HS-27A (cell line): ENCODE measurements at regions not wholly inside any gene's neighbourhood (a gene's known extent, or its start where the extent isn't known, plus 50 kb on each side); places are given as distances from the start of the nearest gene placed in this dataset.

ENCODE experiments used
- DNase-seq: peaks from one replicate; pipeline ENCODE4 v3.0.0-alpha.2; 2012; ENCODE audit warnings: low read depth, missing footprints

- no peak for DNase-seq
Observed at GRCh38 chr10:113442336-113442735, 110.5 kb upstream of the HABP2 start.

GRCh38 chr10:113443141-113443925 lies 109.5 kb upstream of the HABP2 start:
- DNase-seq = no peak

GRCh38 chr10:113444766-113445365 lies 108.0 kb upstream of the HABP2 start:
- no peak for DNase-seq

GRCh38 chr10:113445736-113446135 lies 107.1 kb upstream of the HABP2 start:
- no peak for DNase-seq

- DNase-seq = no peak
Observed at GRCh38 chr10:113446739-113447138, 106.1 kb upstream of the HABP2 start.

GRCh38 chr10:113447278-113447677 lies 105.6 kb upstream of the HABP2 start:
- DNase-seq = no peak

- DNase-seq = no peak
Observed at GRCh38 chr10:113449006-113449695, 103.7 kb upstream of the HABP2 start.

- DNase-seq = no peak
Observed at GRCh38 chr10:113450046-113450804, 102.6 kb upstream of the HABP2 start.

GRCh38 chr10:113450906-113451305 lies 101.9 kb upstream of the HABP2 start:
- DNase-seq = no peak

- DNase-seq = no peak
Observed at GRCh38 chr10:113452146-113452845, 100.6 kb upstream of the HABP2 start.

- no peak for DNase-seq
Observed at GRCh38 chr10:113453351-113453750, 99.5 kb upstream of the HABP2 start.

GRCh38 chr10:113454341-113455061 lies 98.4 kb upstream of the HABP2 start:
- no peak for DNase-seq

GRCh38 chr10:113455947-113456346 lies 96.9 kb upstream of the HABP2 start:
- no peak for DNase-seq

- no peak for DNase-seq
Observed at GRCh38 chr10:113456741-113457140, 96.1 kb upstream of the HABP2 start.

- DNase-seq = no peak
Observed at GRCh38 chr10:113457408-113457807, 95.4 kb upstream of the HABP2 start.

- DNase-seq = no peak
Observed at GRCh38 chr10:113458451-113458850, 94.4 kb upstream of the HABP2 start.

GRCh38 chr10:113458944-113459343 lies 93.9 kb upstream of the HABP2 start:
- DNase-seq = no peak

- DNase-seq = no peak
Observed at GRCh38 chr10:113459626-113460280, 93.1 kb upstream of the HABP2 start.

- no peak for DNase-seq
Observed at GRCh38 chr10:113463083-113463482, 89.8 kb upstream of the HABP2 start.

GRCh38 chr10:113463777-113464176 lies 89.1 kb upstream of the HABP2 start:
- no peak for DNase-seq

GRCh38 chr10:113469796-113470195 lies 83.1 kb upstream of the HABP2 start:
- no peak for DNase-seq
